ENCODE measurements at regions not wholly inside any gene's neighbourhood (a gene's known extent, or its start where the extent isn't known, plus 50 kb on each side); places are given as distances from the start of the nearest gene placed in this dataset.

- Mint-ChIP-seq H3K4me1 (no peaks in the 10 kb centered on the region), H3K36me3 (ENCODE audit: low read depth) (no peaks in the 10 kb centered on the region), H3K4me3 (no peak overlapping the region), H3K27ac (no peak overlapping the region), H3K9me3 (no peaks in the 10 kb centered on the region), H3K27me3 (ENCODE audit: low read depth) (no peaks in the 10 kb centered on the region)
- no peak for TF ChIP-seq CTCF (IDR thresholded peaks at IDR 0.05; ENCODE audit: unreplicated experiment in 3 of 3)
Measured at GRCh38 chr4:32393806-32394205, 1673.6 kb downstream of the PCDH7 start.

GRCh38 chr4:32394255-32394654 lies 1674.1 kb downstream of the PCDH7 start:
- Mint-ChIP-seq H3K4me1 (no peaks in the 10 kb centered on the region), H3K4me3 (no peak overlapping the region), H3K9me3 (no peaks in the 10 kb centered on the region), H3K27ac (no peak overlapping the region), H3K36me3 (ENCODE audit: low read depth) (no peaks in the 10 kb centered on the region), H3K27me3 (ENCODE audit: low read depth) (no peaks in the 10 kb centered on the region)
- TF ChIP-seq CTCF (IDR thresholded peaks at IDR 0.05; ENCODE audit: unreplicated experiment in 3 of 3): no peak

GRCh38 chr4:32396507-32397070 lies 1676.4 kb downstream of the PCDH7 start:
- no peak for TF ChIP-seq CTCF (IDR thresholded peaks at IDR 0.05; ENCODE audit: unreplicated experiment in 3 of 3)
- Mint-ChIP-seq H3K4me1 (no peaks in the 10 kb centered on the region), H3K4me3 (no peak overlapping the region), H3K27ac (no peak overlapping the region), H3K36me3 (ENCODE audit: low read depth) (no peaks in the 10 kb centered on the region), H3K27me3 (ENCODE audit: low read depth) (no peaks in the 10 kb centered on the region), H3K9me3 (no peaks in the 10 kb centered on the region)

DNA sequence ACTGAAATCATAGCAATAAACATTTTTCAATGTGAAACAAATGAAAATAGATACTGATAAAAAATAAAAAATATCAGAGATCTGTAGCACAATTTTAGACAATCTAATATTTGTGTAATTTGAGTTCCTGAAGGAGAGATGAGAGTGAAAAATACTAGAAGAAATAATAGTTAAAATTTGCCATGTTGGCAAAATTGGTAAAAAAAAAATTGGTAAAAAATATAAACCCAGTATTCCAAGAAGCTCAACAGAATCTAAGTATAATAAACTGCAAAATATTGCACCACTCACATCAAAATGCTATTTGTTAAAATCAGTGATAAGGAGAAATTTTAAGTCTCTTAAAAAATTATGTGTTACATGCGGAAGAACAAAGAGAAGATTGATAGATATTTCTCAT lies 1680.7 kb downstream of the PCDH7 start:
- no peaks in the 10 kb centered on the region for H3K4me1 Mint-ChIP-seq
- H3K9me3 Mint-ChIP-seq: no peaks in the 10 kb centered on the region
- no peak overlapping the region for H3K4me3 Mint-ChIP-seq
- no peak for TF ChIP-seq CTCF (IDR thresholded peaks at IDR 0.05; ENCODE audit: unreplicated experiment in 3 of 3)
- no peaks in the 10 kb centered on the region for H3K27me3 Mint-ChIP-seq (ENCODE audit: low read depth)
- H3K36me3 Mint-ChIP-seq (ENCODE audit: low read depth): no peaks in the 10 kb centered on the region
- H3K27ac Mint-ChIP-seq: no peak overlapping the region

DNA sequence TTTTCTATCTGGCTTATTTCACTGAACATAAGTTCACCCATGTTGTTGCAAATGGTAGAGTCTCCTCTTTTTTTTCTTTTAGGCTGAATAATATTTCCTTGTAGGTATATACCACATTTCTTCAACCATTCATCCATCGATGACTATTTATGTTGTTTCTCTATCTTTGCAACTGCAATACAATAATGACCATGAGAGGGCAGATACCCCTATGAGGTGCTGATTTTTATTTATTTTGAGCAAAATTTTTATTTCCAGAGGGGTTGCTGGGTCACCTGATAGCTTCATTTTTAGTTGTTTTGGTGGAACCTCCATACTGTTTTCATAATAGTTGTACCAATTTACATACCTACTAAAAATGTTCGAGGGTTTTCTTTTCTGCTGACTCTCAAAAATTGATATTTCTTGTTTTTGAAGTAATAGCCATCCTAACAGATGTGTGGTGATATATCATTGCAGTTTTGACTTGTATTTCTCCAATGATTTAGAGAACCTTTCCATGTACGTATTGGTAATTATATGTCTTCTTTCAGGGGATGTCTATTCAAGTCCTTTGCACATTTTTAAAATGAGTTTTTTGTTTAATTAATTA lies 1697.0 kb downstream of the PCDH7 start:
- H3K27ac Mint-ChIP-seq: no peak overlapping the region
- H3K9me3 Mint-ChIP-seq: peaks cover 20% of the 10 kb centered on the region
- H3K27me3 Mint-ChIP-seq (ENCODE audit: low read depth): no peaks in the 10 kb centered on the region
- no peaks in the 10 kb centered on the region for H3K4me1 Mint-ChIP-seq
- H3K4me3 Mint-ChIP-seq: no peak overlapping the region
- peak in 2 of 3 experiments; percentile 21 to 33 for TF ChIP-seq CTCF (IDR thresholded peaks at IDR 0.05; ENCODE audit: unreplicated experiment in 3 of 3)
- no peaks in the 10 kb centered on the region for H3K36me3 Mint-ChIP-seq (ENCODE audit: low read depth)

GRCh38 chr4:32423267-32423666 lies 1703.1 kb downstream of the PCDH7 start:
- TF ChIP-seq CTCF (IDR thresholded peaks at IDR 0.05; ENCODE audit: unreplicated experiment in 3 of 3): no peak
- Mint-ChIP-seq H3K27me3 (ENCODE audit: low read depth) (no peaks in the 10 kb centered on the region), H3K36me3 (ENCODE audit: low read depth) (no peaks in the 10 kb centered on the region), H3K4me3 (no peak overlapping the region), H3K4me1 (peaks cover 5% of the 10 kb centered on the region), H3K9me3 (peaks cover 22% of the 10 kb centered on the region), H3K27ac (no peak overlapping the region)

All from nephron (organoid).